K562 (cell line): ENCODE measurements at regions not wholly inside any gene's neighbourhood (a gene's known extent, or its start where the extent isn't known, plus 50 kb on each side); places are given as distances from the start of the nearest gene placed in this dataset.

Source experiments
- ATAC-seq: fragments of 200-7000 bp; cut with Tn5 transposase; 3 replicates; pipeline ENCODE4 v1.9.1; 2020; ENCODE audit warnings: moderate library complexity
- BruUV-seq: library from RNA; stranded (reverse); fragments of 400-500 nt; replicated peaks from 2 replicates; lab custom pipeline; 2021; lab: Mats Ljungman, UMichigan
- CTCF ChIA-PET: fragments of 300-600 bp; formaldehyde crosslinking; extraction: SDS; loops from one replicate; lab custom pipeline; 2021; ENCODE audit warnings: low intra/inter-chr PET ratio; lab: Yijun Ruan, JAX
- POLR2A ChIA-PET: fragments of 300-600, 350-650 bp; sonication (Branson Sonifier 250); formaldehyde crosslinking; extraction: SDS; loops from one replicate; lab custom pipeline; 2021; ENCODE audit warnings: antibody characterized with exemption, inconsistent platforms; lab: Yijun Ruan, JAX
- DNase-seq, 4 experiments: peaks; one replicate each; pipeline versions ENCODE4 v3.0.0 to v3.0.0-alpha.2; 2011 to 2018; ENCODE audit warnings: low spot score in 3 of 4, mixed read lengths in 3 of 4; ENCODE audit errors: extremely low read depth in 1 of 4
- FAIRE-seq: peaks from 2 replicates; lab custom pipeline; 2011; peaks lifted over from hg19 to GRCh38; lab: Jason Lieb, UNC
- H2AFZ ChIP-seq: 2 replicates; pipeline ENCODE4 v1.6.0; 2011; ENCODE audit warnings: low read depth, low read length, control low read depth, inconsistent platforms
- H3K27ac ChIP-seq: fragments of 200-600 bp; 3 replicates; pipeline ENCODE4 v1.8.0; 2011; ENCODE audit warnings: low read depth, mild to moderate bottlenecking, control low read depth, inconsistent platforms, low read length, moderate library complexity, mixed read lengths; ENCODE audit errors: extremely low read depth
- H3K27me3 ChIP-seq, 2 experiments: fragments of 300-600 bp in 1 of 2; 2 replicates in 1 of 2; 3 replicates in 1 of 2; pipeline versions ENCODE4 v1.6.0 to v1.8.0; 2011; ENCODE audit warnings: inconsistent platforms in 2 of 2, low read length in 2 of 2, mild to moderate bottlenecking in 1 of 2, mixed read lengths in 1 of 2, moderate library complexity in 1 of 2; ENCODE audit not compliant: control insufficient read depth in 2 of 2, insufficient read depth in 2 of 2
- H3K36me3 ChIP-seq: fragments of 300-600 bp; 3 replicates; pipeline ENCODE4 v1.8.0; 2011; ENCODE audit warnings: mild to moderate bottlenecking, low read length, inconsistent platforms; ENCODE audit not compliant: control insufficient read depth, insufficient read depth
- H3K4me1 ChIP-seq, 2 experiments: fragments of 200-600 bp in 1 of 2; replicated peaks in 1 of 2; 2 replicates in 1 of 2; 3 replicates in 1 of 2; pipeline versions ENCODE4 v1.5.1 to v1.8.0; 2011; ENCODE audit warnings: inconsistent platforms in 2 of 2, low read length in 2 of 2, mild to moderate bottlenecking in 1 of 2, mixed read lengths in 1 of 2, moderate library complexity in 1 of 2; ENCODE audit not compliant: control insufficient read depth in 2 of 2, insufficient read depth in 2 of 2
- H3K4me2 ChIP-seq: 2 replicates; pipeline ENCODE4 v1.6.1; 2011; ENCODE audit warnings: low read length, control low read depth, inconsistent platforms, mixed read lengths; ENCODE audit not compliant: insufficient read depth
- H3K4me3 ChIP-seq: fragments of 200-600 bp; sonication (generic), shearing (Covaris generic); 2 replicates; pipeline ENCODE4 v1.5.1; 2016; ENCODE audit warnings: control low read depth, inconsistent platforms
- H3K79me2 ChIP-seq: fragments of 200-600 bp; 3 replicates; pipeline ENCODE4 v1.8.0; 2011; ENCODE audit warnings: low read length, inconsistent platforms; ENCODE audit not compliant: control insufficient read depth, insufficient read depth
- H3K9ac ChIP-seq, 2 experiments: 2 replicates each; pipeline versions ENCODE4 v1.6.0 to v1.6.1; 2011; ENCODE audit warnings: low read depth in 2 of 2, low read length in 2 of 2, control low read depth in 1 of 2, inconsistent platforms in 1 of 2, mild to moderate bottlenecking in 1 of 2, mixed read lengths in 1 of 2; ENCODE audit not compliant: insufficient read depth in 1 of 2
- H3K9me1 ChIP-seq: one replicate; pipeline ENCODE4 v1.6.0; 2011; ENCODE audit warnings: inconsistent platforms, mild to moderate bottlenecking, low read length, moderate library complexity; ENCODE audit not compliant: control insufficient read depth, insufficient read depth
- H3K9me3 ChIP-seq: replicated peaks from 2 replicates; pipeline ENCODE4 v1.5.1; 2011; ENCODE audit warnings: low read depth, low read length, inconsistent platforms; ENCODE audit not compliant: control insufficient read depth, insufficient read depth
- H4K20me1 ChIP-seq: replicated peaks from 2 replicates; pipeline ENCODE4 v1.6.1; 2011; ENCODE audit warnings: low read length, inconsistent platforms, mixed read lengths; ENCODE audit not compliant: control insufficient read depth, insufficient read depth
- DIDO1 ChIP-seq: fragments of 450-650 bp; IDR thresholded peaks from 2 replicates; pipeline ENCODE4 v1.6.1; 2016; ENCODE audit warnings: low read depth, missing biosample characterization, missing genetic modification characterization
- ELF1 ChIP-seq: fragments of 200-800 bp; sonication (Bioruptor generic); IDR thresholded peaks from 2 replicates; pipeline ENCODE4 v1.6.1; 2016; ENCODE audit warnings: missing genetic modification characterization, missing compliant biosample characterization
- ETV5 ChIP-seq: sonication (generic); formaldehyde crosslinking; IDR thresholded peaks from 2 replicates; pipeline ENCODE4 v1.4.0; 2020; ENCODE audit warnings: low read depth, mild to moderate bottlenecking, missing genetic modification reagents
- HDAC3 ChIP-seq: fragments of 450-650 bp; IDR thresholded peaks from 2 replicates; pipeline ENCODE4 v1.6.1; 2018; ENCODE audit warnings: borderline replicate concordance, mild to moderate bottlenecking, moderate library complexity; ENCODE audit not compliant: partially characterized antibody
- HOXB6 ChIP-seq: fragments of 250-450 bp; sonication (Bioruptor Pico); IDR thresholded peaks from 2 replicates; pipeline ENCODE4 v1.5.1; 2022; ENCODE audit warnings: mild to moderate bottlenecking, borderline replicate concordance
- JUN ChIP-seq, 2 experiments: sonication (generic) in 1 of 2; formaldehyde crosslinking in 1 of 2; IDR thresholded peaks; 2 replicates each; pipeline versions ENCODE4 v1.6.1 to v1.8.0; 2012 to 2022; ENCODE audit warnings: borderline replicate concordance in 2 of 2, mild to moderate bottlenecking in 2 of 2, improper control_type of control experiment in 1 of 2, low read depth in 1 of 2, low read length in 1 of 2, missing genetic modification reagents in 1 of 2
- NFIX ChIP-seq: fragments of 250-450 bp; sonication (Bioruptor Pico); IDR thresholded peaks from 2 replicates; pipeline ENCODE4 v1.4.0; 2020; ENCODE audit warnings: low read depth, mild to moderate bottlenecking, moderate library complexity
- POLR2G ChIP-seq: fragments of 200-400 bp; formaldehyde crosslinking; IDR thresholded peaks from 2 replicates; pipeline ENCODE4 v1.6.1; 2017; ENCODE audit warnings: low read depth, mild to moderate bottlenecking, antibody characterized with exemption, low read length, moderate library complexity
- SIN3A ChIP-seq, 2 experiments: fragments of 150-350 bp in 1 of 2; IDR thresholded peaks; 2 replicates each; pipeline ENCODE4 v1.6.1; 2011 to 2016; ENCODE audit warnings: borderline replicate concordance in 2 of 2, low read depth in 2 of 2, low read length in 2 of 2, mild to moderate bottlenecking in 2 of 2, moderate library complexity in 2 of 2; ENCODE audit not compliant: control insufficient read depth in 1 of 2
- SMARCC2 ChIP-seq: fragments of 450-650 bp; IDR thresholded peaks from 2 replicates; pipeline ENCODE4 v1.6.1; 2017; ENCODE audit warnings: antibody characterized with exemption, moderate library complexity, mild to moderate bottlenecking, low read depth
- TAF9B ChIP-seq: fragments of 450-650 bp; IDR thresholded peaks from 2 replicates; pipeline ENCODE4 v1.6.1; 2018; ENCODE audit warnings: mild to moderate bottlenecking; ENCODE audit not compliant: partially characterized antibody
- ZNF212 ChIP-seq: fragments of 450-650 bp; formaldehyde crosslinking; IDR thresholded peaks from 2 replicates; pipeline ENCODE4 v1.4.0; 2020; ENCODE audit warnings: mild to moderate bottlenecking
- ZNF311 ChIP-seq: fragments of 250-450 bp; sonication (Bioruptor Pico); IDR thresholded peaks from 2 replicates; pipeline ENCODE4 v1.4.0; 2020; ENCODE audit warnings: mild to moderate bottlenecking, moderate library complexity
- ZNF384 ChIP-seq: IDR thresholded peaks from 2 replicates; pipeline ENCODE4 v1.6.1; 2012; ENCODE audit warnings: low read depth, low read length, improper control_type of control experiment
- ZNF408 ChIP-seq: fragments of 250-450 bp; sonication (Bioruptor Pico); IDR thresholded peaks from 2 replicates; pipeline ENCODE4 v1.4.0; 2020; ENCODE audit warnings: low read depth, mild to moderate bottlenecking, moderate library complexity
- WGBS: fragments of 100-300 bp; shearing (Covaris generic); methylation state at CpG from one replicate; pipeline ENCODE4 v1.1.6; 2016; ENCODE audit warnings: low coverage, mixed read lengths; ENCODE audit not compliant: insufficient coverage; ENCODE audit errors: missing lambda C conversion rate; 5-methylcytosine and 5-hydroxymethylcytosine counted together
- in situ Hi-C: fragments of 300-500 bp; cut with MboI; formaldehyde crosslinking; loops from 4 replicates; pipeline ENCODE4 v1.15.0; 2018; ENCODE audit warnings: inconsistent platforms, mixed read lengths
- intact Hi-C: fragments of 100-400 bp; cut with micrococcal nuclease; formaldehyde crosslinking; loops from 2 replicates; pipeline ENCODE4 v1.14.2; 2022
- TF ChIP-seq, protein P1 (sequence below): fragments of 450-650 bp; IDR thresholded peaks from 2 replicates; pipeline ENCODE4 v1.6.1; 2016; ENCODE audit warnings: antibody characterized with exemption
- TF ChIP-seq, protein P2 (sequence below): IDR thresholded peaks from 2 replicates; pipeline ENCODE4 v1.6.1; 2016; ENCODE audit warnings: missing genetic modification characterization, missing compliant biosample characterization

DNA sequence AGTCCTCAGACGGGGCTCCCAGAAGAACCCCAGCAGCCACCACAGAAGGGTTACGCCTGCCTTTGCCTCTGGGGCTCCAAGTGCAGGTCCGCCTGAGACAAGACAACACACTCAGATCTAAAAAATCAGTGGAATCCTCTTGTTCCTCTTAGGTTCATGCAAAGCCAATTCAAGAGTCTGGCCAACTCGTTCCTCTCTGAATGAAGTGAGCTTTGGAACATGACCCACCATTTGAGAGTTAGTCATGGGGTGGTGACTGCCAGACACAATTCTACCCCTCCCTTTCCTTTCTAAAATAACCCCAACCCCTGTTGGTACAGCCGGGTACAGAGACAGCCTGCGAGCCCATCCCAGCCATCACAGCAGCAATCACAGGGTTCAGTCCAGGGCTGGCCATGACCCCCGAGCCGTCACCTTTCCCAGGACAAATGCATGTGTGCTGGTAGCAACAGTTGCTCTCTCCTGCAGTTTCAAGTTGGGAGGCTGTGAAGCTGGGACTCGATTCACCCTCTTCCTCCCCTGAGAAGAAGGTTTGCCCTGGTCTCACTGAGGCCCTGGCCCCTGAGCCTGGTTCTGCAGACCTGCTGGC is 183.1 kb upstream of the SH3BP4 start:
- no peak for DNase-seq
- Histone ChIP-seq H3K4me3 (no peak overlapping the region), H4K20me1 (no peaks in the 10 kb centered on the region), H3K4me1 (no peaks in the 10 kb centered on the region), H3K36me3 (no peaks in the 10 kb centered on the region), H2AFZ (no peak overlapping the region), H3K79me2 (no peaks in the 10 kb centered on the region), H3K27me3 (no peaks in the 10 kb centered on the region; a peak in 1 of 5 replicates), H3K27ac (no peak overlapping the region), H3K9ac (no peak overlapping the region), H3K9me1 (no peaks in the 10 kb centered on the region), H3K9me3 (no peaks in the 10 kb centered on the region), H3K4me2 (no peak overlapping the region)
- in situ Hi-C loops = no loop called here
- intact Hi-C loops = no loop called here
- TF ChIP-seq ZNF408 (CRISPR knock-in tag) (no peak), HOXB6 (CRISPR knock-in tag) (no peak), HDAC3 (no peak), ZNF311 (CRISPR knock-in tag) (no peak), TAF9B (no peak), ZNF212 (CRISPR knock-in tag) (no peak), ETV5 (CRISPR knock-in tag) (no peak), SIN3A (IDR thresholded peaks at IDR 0.05; ENCODE audit: borderline replicate concordance in 2 of 2, control insufficient read depth in 1 of 2, low read depth in 2 of 2, low read length in 2 of 2) (no peak), DIDO1 (tag) (no peak), ZNF384 (no peak), SMARCC2 (no peak), POLR2G (no peak), ELF1 (tag) (no peak), NFIX (CRISPR knock-in tag) (no peak), JUN (IDR thresholded peaks at IDR 0.05; ENCODE audit: borderline replicate concordance, low read depth, low read length) (no peak), JUN (CRISPR knock-in tag; IDR thresholded peaks at IDR 0.05; ENCODE audit: borderline replicate concordance) (no peak)
- TF ChIP-seq, protein P1, sequence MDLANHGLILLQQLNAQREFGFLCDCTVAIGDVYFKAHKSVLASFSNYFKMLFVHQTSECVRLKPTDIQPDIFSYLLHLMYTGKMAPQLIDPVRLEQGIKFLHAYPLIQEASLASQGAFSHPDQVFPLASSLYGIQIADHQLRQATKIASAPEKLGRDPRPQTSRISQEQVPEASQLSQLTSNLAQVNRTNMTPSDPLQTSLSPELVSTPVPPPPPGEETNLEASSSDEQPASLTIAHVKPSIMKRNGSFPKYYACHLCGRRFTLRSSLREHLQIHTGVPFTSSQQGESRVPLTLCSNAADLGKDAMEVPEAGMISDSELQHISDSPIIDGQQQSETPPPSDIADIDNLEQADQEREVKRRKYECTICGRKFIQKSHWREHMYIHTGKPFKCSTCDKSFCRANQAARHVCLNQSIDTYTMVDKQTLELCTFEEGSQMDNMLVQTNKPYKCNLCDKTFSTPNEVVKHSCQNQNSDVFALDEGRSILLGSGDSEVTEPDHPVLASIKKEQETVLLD = no peak
- TF ChIP-seq, protein P2, sequence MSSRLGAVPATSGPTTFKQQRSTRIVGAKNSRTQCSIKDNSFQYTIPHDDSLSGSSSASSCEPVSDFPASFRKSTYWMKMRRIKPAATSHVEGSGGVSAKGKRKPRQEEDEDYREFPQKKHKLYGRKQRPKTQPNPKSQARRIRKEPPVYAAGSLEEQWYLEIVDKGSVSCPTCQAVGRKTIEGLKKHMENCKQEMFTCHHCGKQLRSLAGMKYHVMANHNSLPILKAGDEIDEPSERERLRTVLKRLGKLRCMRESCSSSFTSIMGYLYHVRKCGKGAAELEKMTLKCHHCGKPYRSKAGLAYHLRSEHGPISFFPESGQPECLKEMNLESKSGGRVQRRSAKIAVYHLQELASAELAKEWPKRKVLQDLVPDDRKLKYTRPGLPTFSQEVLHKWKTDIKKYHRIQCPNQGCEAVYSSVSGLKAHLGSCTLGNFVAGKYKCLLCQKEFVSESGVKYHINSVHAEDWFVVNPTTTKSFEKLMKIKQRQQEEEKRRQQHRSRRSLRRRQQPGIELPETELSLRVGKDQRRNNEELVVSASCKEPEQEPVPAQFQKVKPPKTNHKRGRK (tag) = no peak
- POLR2A ChIA-PET = no interaction called here
- no TSS peak for BruUV-seq
- 0% methylated on average over 6 of the region's 9 CpGs for WGBS
- CTCF ChIA-PET = no interaction called here
- FAIRE-seq = no peak
- no peak for ATAC-seq
